ENCODE measurements at regions not wholly inside any gene's neighbourhood (a gene's known extent, or its start where the extent isn't known, plus 50 kb on each side); places are given as distances from the start of the nearest gene placed in this dataset.

GRCh38 chr4:83929550-83929949, 393.6 kb downstream of the GPAT3 start:
- ChIA-PET CTCF (interaction anchor here (0.6 to 0.7 kb wide), 2 partner anchors 22 to 625 kb away, joined by 3 read pairs; no protein-coding TSS in a partner anchor), POLR2A (no interaction called here)
- no peak overlapping the region for H3K4me3 Mint-ChIP-seq (ENCODE audit: unreplicated experiment)
- H3K36me3 Mint-ChIP-seq (ENCODE audit: insufficient read depth, unreplicated experiment) = no peaks in the 10 kb centered on the region
- H3K9me3 Mint-ChIP-seq (ENCODE audit: unreplicated experiment) = no peaks in the 10 kb centered on the region
- no peak for TF ChIP-seq CTCF (IDR thresholded peaks at IDR 0.05; ENCODE audit: unreplicated experiment)
- no peak for DNase-seq (ENCODE audit: unreplicated experiment)
- no peak overlapping the region for H3K27ac Mint-ChIP-seq (ENCODE audit: low read depth, unreplicated experiment)
- intact Hi-C loops (cut with micrococcal nuclease) = no loop called here
- no TSS peak for BruUV-seq (replicated peaks)
- no peaks in the 10 kb centered on the region for H3K4me1 Mint-ChIP-seq (ENCODE audit: insufficient read depth, unreplicated experiment)
- H3K27me3 Mint-ChIP-seq (ENCODE audit: insufficient read depth, unreplicated experiment) = no peaks in the 10 kb centered on the region

GRCh38 chr4:83926950-83927349, 391.0 kb downstream of the GPAT3 start:
- BruUV-seq (replicated peaks) = no TSS peak
- no peak for TF ChIP-seq CTCF (IDR thresholded peaks at IDR 0.05; ENCODE audit: unreplicated experiment)
- no peak overlapping the region for H3K4me3 Mint-ChIP-seq (ENCODE audit: unreplicated experiment)
- H3K9me3 Mint-ChIP-seq (ENCODE audit: unreplicated experiment) = no peaks in the 10 kb centered on the region
- POLR2A ChIA-PET = no interaction called here
- H3K4me1 Mint-ChIP-seq (ENCODE audit: insufficient read depth, unreplicated experiment) = no peaks in the 10 kb centered on the region
- no peak for DNase-seq (ENCODE audit: unreplicated experiment)
- H3K27ac Mint-ChIP-seq (ENCODE audit: low read depth, unreplicated experiment) = no peak overlapping the region
- intact Hi-C loops (cut with micrococcal nuclease) = no loop called here
- CTCF ChIA-PET = interaction anchor here (0.6 kb wide), 1 partner anchor 869 kb away, joined by 3 read pairs; no protein-coding TSS in a partner anchor
- no peaks in the 10 kb centered on the region for H3K27me3 Mint-ChIP-seq (ENCODE audit: insufficient read depth, unreplicated experiment)
- no peaks in the 10 kb centered on the region for H3K36me3 Mint-ChIP-seq (ENCODE audit: insufficient read depth, unreplicated experiment)

GRCh38 chr4:83923341-83923740, 387.4 kb downstream of the GPAT3 start:
- no peaks in the 10 kb centered on the region for H3K4me1 Mint-ChIP-seq (ENCODE audit: insufficient read depth, unreplicated experiment)
- H3K36me3 Mint-ChIP-seq (ENCODE audit: insufficient read depth, unreplicated experiment) = no peaks in the 10 kb centered on the region
- H3K27ac Mint-ChIP-seq (ENCODE audit: low read depth, unreplicated experiment) = no peak overlapping the region
- CTCF ChIA-PET = no interaction called here
- intact Hi-C loops (cut with micrococcal nuclease) = no loop called here
- no peak overlapping the region for H3K4me3 Mint-ChIP-seq (ENCODE audit: unreplicated experiment)
- BruUV-seq (replicated peaks) = no TSS peak
- POLR2A ChIA-PET = no interaction called here
- H3K9me3 Mint-ChIP-seq (ENCODE audit: unreplicated experiment) = no peaks in the 10 kb centered on the region
- TF ChIP-seq CTCF (IDR thresholded peaks at IDR 0.05; ENCODE audit: unreplicated experiment) = no peak
- DNase-seq (ENCODE audit: unreplicated experiment) = no peak
- no peaks in the 10 kb centered on the region for H3K27me3 Mint-ChIP-seq (ENCODE audit: insufficient read depth, unreplicated experiment)

GRCh38 chr4:83922402-83922801, 386.5 kb downstream of the GPAT3 start:
- no peak for TF ChIP-seq CTCF (IDR thresholded peaks at IDR 0.05; ENCODE audit: unreplicated experiment)
- no peaks in the 10 kb centered on the region for H3K27me3 Mint-ChIP-seq (ENCODE audit: insufficient read depth, unreplicated experiment)
- POLR2A ChIA-PET = no interaction called here
- H3K27ac Mint-ChIP-seq (ENCODE audit: low read depth, unreplicated experiment) = no peak overlapping the region
- no peak for DNase-seq (ENCODE audit: unreplicated experiment)
- CTCF ChIA-PET = interaction anchor here (0.5 to 0.6 kb wide), 2 partner anchors 270 to 928 kb away, joined by 3 read pairs; no protein-coding TSS in a partner anchor
- H3K9me3 Mint-ChIP-seq (ENCODE audit: unreplicated experiment) = no peaks in the 10 kb centered on the region
- H3K4me3 Mint-ChIP-seq (ENCODE audit: unreplicated experiment) = no peak overlapping the region
- BruUV-seq (replicated peaks) = no TSS peak
- intact Hi-C loops (cut with micrococcal nuclease) = no loop called here
- H3K4me1 Mint-ChIP-seq (ENCODE audit: insufficient read depth, unreplicated experiment) = no peaks in the 10 kb centered on the region
- H3K36me3 Mint-ChIP-seq (ENCODE audit: insufficient read depth, unreplicated experiment) = no peaks in the 10 kb centered on the region

All from MCF 10A (cell line).